K562 (cell line): ENCODE measurements at regions not wholly inside any gene's neighbourhood (a gene's known extent, or its start where the extent isn't known, plus 50 kb on each side); places are given as distances from the start of the nearest gene placed in this dataset.

ENCODE experiments used
- ATAC-seq: fragments of 200-7000 bp; cut with Tn5 transposase; 3 replicates; pipeline ENCODE4 v1.9.1; 2020; ENCODE audit warnings: moderate library complexity
- BruUV-seq: library from RNA; stranded (reverse); fragments of 400-500 nt; replicated peaks from 2 replicates; lab custom pipeline; 2021; lab: Mats Ljungman, UMichigan
- CTCF ChIA-PET: fragments of 300-600 bp; formaldehyde crosslinking; extraction: SDS; loops from one replicate; lab custom pipeline; 2021; ENCODE audit warnings: low intra/inter-chr PET ratio; lab: Yijun Ruan, JAX
- POLR2A ChIA-PET: fragments of 300-600, 350-650 bp; sonication (Branson Sonifier 250); formaldehyde crosslinking; extraction: SDS; loops from one replicate; lab custom pipeline; 2021; ENCODE audit warnings: antibody characterized with exemption, inconsistent platforms; lab: Yijun Ruan, JAX
- DNase-seq, 4 experiments: peaks; one replicate each; pipeline versions ENCODE4 v3.0.0 to v3.0.0-alpha.2; 2011 to 2018; ENCODE audit warnings: low spot score in 3 of 4, mixed read lengths in 3 of 4; ENCODE audit errors: extremely low read depth in 1 of 4
- FAIRE-seq: peaks from 2 replicates; lab custom pipeline; 2011; peaks lifted over from hg19 to GRCh38; lab: Jason Lieb, UNC
- H2AFZ ChIP-seq: 2 replicates; pipeline ENCODE4 v1.6.0; 2011; ENCODE audit warnings: low read depth, low read length, control low read depth, inconsistent platforms
- H3K27ac ChIP-seq: fragments of 200-600 bp; 3 replicates; pipeline ENCODE4 v1.8.0; 2011; ENCODE audit warnings: low read depth, mild to moderate bottlenecking, control low read depth, inconsistent platforms, low read length, moderate library complexity, mixed read lengths; ENCODE audit errors: extremely low read depth
- H3K27me3 ChIP-seq, 2 experiments: fragments of 300-600 bp in 1 of 2; 2 replicates in 1 of 2; 3 replicates in 1 of 2; pipeline versions ENCODE4 v1.6.0 to v1.8.0; 2011; ENCODE audit warnings: inconsistent platforms in 2 of 2, low read length in 2 of 2, mild to moderate bottlenecking in 1 of 2, mixed read lengths in 1 of 2, moderate library complexity in 1 of 2; ENCODE audit not compliant: control insufficient read depth in 2 of 2, insufficient read depth in 2 of 2
- H3K36me3 ChIP-seq: fragments of 300-600 bp; 3 replicates; pipeline ENCODE4 v1.8.0; 2011; ENCODE audit warnings: mild to moderate bottlenecking, low read length, inconsistent platforms; ENCODE audit not compliant: control insufficient read depth, insufficient read depth
- H3K4me1 ChIP-seq, 2 experiments: fragments of 200-600 bp in 1 of 2; replicated peaks in 1 of 2; 2 replicates in 1 of 2; 3 replicates in 1 of 2; pipeline versions ENCODE4 v1.5.1 to v1.8.0; 2011; ENCODE audit warnings: inconsistent platforms in 2 of 2, low read length in 2 of 2, mild to moderate bottlenecking in 1 of 2, mixed read lengths in 1 of 2, moderate library complexity in 1 of 2; ENCODE audit not compliant: control insufficient read depth in 2 of 2, insufficient read depth in 2 of 2
- H3K4me2 ChIP-seq: 2 replicates; pipeline ENCODE4 v1.6.1; 2011; ENCODE audit warnings: low read length, control low read depth, inconsistent platforms, mixed read lengths; ENCODE audit not compliant: insufficient read depth
- H3K4me3 ChIP-seq: fragments of 200-600 bp; sonication (generic), shearing (Covaris generic); 2 replicates; pipeline ENCODE4 v1.5.1; 2016; ENCODE audit warnings: control low read depth, inconsistent platforms
- H3K79me2 ChIP-seq: fragments of 200-600 bp; 3 replicates; pipeline ENCODE4 v1.8.0; 2011; ENCODE audit warnings: low read length, inconsistent platforms; ENCODE audit not compliant: control insufficient read depth, insufficient read depth
- H3K9ac ChIP-seq, 2 experiments: 2 replicates each; pipeline versions ENCODE4 v1.6.0 to v1.6.1; 2011; ENCODE audit warnings: low read depth in 2 of 2, low read length in 2 of 2, control low read depth in 1 of 2, inconsistent platforms in 1 of 2, mild to moderate bottlenecking in 1 of 2, mixed read lengths in 1 of 2; ENCODE audit not compliant: insufficient read depth in 1 of 2
- H3K9me1 ChIP-seq: one replicate; pipeline ENCODE4 v1.6.0; 2011; ENCODE audit warnings: inconsistent platforms, mild to moderate bottlenecking, low read length, moderate library complexity; ENCODE audit not compliant: control insufficient read depth, insufficient read depth
- H3K9me3 ChIP-seq: replicated peaks from 2 replicates; pipeline ENCODE4 v1.5.1; 2011; ENCODE audit warnings: low read depth, low read length, inconsistent platforms; ENCODE audit not compliant: control insufficient read depth, insufficient read depth
- H4K20me1 ChIP-seq: replicated peaks from 2 replicates; pipeline ENCODE4 v1.6.1; 2011; ENCODE audit warnings: low read length, inconsistent platforms, mixed read lengths; ENCODE audit not compliant: control insufficient read depth, insufficient read depth
- DPF2 ChIP-seq: fragments of 450-650 bp; IDR thresholded peaks from 2 replicates; pipeline ENCODE4 v1.6.1; 2016
- SMAD4 ChIP-seq: fragments of 250-450 bp; sonication (Bioruptor Pico); conservative IDR thresholded peaks from 2 replicates; pipeline ENCODE4 v1.8.0; 2021; ENCODE audit warnings: inconsistent platforms, mild to moderate bottlenecking, moderate library complexity
- ZBTB1 ChIP-seq: sonication (generic); formaldehyde crosslinking; IDR thresholded peaks from 2 replicates; pipeline ENCODE4 v1.8.1; 2023; ENCODE audit warnings: missing genetic modification reagents, low read depth, mild to moderate bottlenecking, borderline replicate concordance
- WGBS: fragments of 100-300 bp; shearing (Covaris generic); methylation state at CpG from one replicate; pipeline ENCODE4 v1.1.6; 2016; ENCODE audit warnings: low coverage, mixed read lengths; ENCODE audit not compliant: insufficient coverage; ENCODE audit errors: missing lambda C conversion rate; 5-methylcytosine and 5-hydroxymethylcytosine counted together
- in situ Hi-C: fragments of 300-500 bp; cut with MboI; formaldehyde crosslinking; loops from 4 replicates; pipeline ENCODE4 v1.15.0; 2018; ENCODE audit warnings: inconsistent platforms, mixed read lengths
- intact Hi-C: fragments of 100-400 bp; cut with micrococcal nuclease; formaldehyde crosslinking; loops from 2 replicates; pipeline ENCODE4 v1.14.2; 2022
- TF ChIP-seq, protein P1 (sequence below): sonication (generic); formaldehyde crosslinking; IDR thresholded peaks from 2 replicates; pipeline ENCODE4 v1.8.1; 2023; ENCODE audit warnings: mild to moderate bottlenecking, missing genetic modification reagents
- TF ChIP-seq, protein P2 (sequence below), 2 experiments: fragments of 450-650 bp; IDR thresholded peaks; 2 replicates each; pipeline ENCODE4 v1.6.1; 2016
- TF ChIP-seq, protein P3 (sequence below): sonication (generic); formaldehyde crosslinking; IDR thresholded peaks from 2 replicates; pipeline ENCODE4 v1.9.0; 2022; ENCODE audit warnings: mild to moderate bottlenecking, missing genetic modification reagents

DNA sequence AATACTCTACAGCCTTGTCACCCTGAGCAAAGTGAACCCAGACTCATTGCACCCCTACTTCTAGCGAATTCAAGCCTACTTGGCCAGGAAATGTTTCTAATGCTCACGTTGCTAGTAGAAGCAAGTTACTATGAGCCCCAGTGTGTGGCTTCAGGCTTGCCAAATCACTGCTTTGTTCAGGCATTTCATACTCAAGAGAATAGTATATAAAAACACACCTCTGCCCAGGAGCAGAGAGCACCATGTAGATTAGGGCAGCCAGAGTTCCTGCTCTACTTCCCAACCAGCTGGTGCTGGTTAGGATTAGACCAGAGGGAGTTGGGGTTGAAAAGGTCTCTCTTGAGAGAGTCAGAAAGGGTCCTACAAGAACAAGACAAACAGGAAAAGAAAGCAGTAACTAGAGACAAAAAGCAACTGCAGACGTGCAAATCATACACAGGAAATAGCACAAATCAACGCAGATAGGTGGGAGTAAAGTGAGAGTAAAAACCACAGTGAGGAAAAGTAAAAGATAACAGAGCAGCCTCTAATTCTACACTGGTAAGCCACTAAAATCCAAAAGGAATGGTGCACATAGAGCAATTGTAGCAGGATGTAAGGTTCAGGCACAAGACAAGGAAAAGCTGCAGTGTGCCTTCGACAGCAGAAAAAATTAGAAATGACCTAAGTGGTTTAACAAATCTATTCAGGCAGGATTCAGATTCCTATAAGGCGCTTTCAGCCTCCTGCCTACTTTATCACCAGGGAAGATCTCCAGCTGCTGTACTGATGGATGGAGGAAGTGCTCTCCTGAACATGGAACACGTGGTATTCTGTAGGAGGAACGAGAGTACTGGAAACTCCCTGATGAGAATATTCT is 49.6 kb upstream of the KIF2A start:
- H3K9ac ChIP-seq: no peak overlapping the region
- 0 out of 2 replicates have a peak overlapping the region, but pooled peaks have one; percentile 2 for H3K4me2 ChIP-seq
- H3K27me3 ChIP-seq: no peaks in the 10 kb centered on the region
- no peaks in the 10 kb centered on the region for H3K79me2 ChIP-seq
- POLR2A ChIA-PET: no interaction called here
- intact Hi-C loops (no loop called here), in situ Hi-C loops (no loop called here)
- no TSS peak for BruUV-seq
- no peaks in the 10 kb centered on the region for H3K36me3 ChIP-seq
- CTCF ChIA-PET: no interaction called here
- DNase-seq: peak in 3 of 4 experiments; percentile 13 to 72 (median 52)
- 11% methylated on average over 8 of the region's 8 CpGs for whole genome bisulfite sequencing
- H3K4me3 ChIP-seq: no peak overlapping the region
- FAIRE-seq: no peak
- no peaks in the 10 kb centered on the region for H3K9me1 ChIP-seq
- H3K4me1 ChIP-seq: peaks cover 3 to 27% of the 10 kb centered on the region in 2 experiments; a peak in 2 of 5 replicates
- H3K9me3 ChIP-seq: no peaks in the 10 kb centered on the region
- H2AFZ ChIP-seq: peak overlapping the region; percentile 56
- peak; percentile 48 for ATAC-seq
- no peak overlapping the region for H3K27ac ChIP-seq
- H4K20me1 ChIP-seq: no peaks in the 10 kb centered on the region
- TF ChIP-seq DPF2 (peak; percentile 53), SMAD4 (CRISPR knock-in tag) (0 out of 2 replicates have a peak, but pooled peaks have one; percentile 49), ZBTB1 (no peak)
- TF ChIP-seq, protein P1, sequence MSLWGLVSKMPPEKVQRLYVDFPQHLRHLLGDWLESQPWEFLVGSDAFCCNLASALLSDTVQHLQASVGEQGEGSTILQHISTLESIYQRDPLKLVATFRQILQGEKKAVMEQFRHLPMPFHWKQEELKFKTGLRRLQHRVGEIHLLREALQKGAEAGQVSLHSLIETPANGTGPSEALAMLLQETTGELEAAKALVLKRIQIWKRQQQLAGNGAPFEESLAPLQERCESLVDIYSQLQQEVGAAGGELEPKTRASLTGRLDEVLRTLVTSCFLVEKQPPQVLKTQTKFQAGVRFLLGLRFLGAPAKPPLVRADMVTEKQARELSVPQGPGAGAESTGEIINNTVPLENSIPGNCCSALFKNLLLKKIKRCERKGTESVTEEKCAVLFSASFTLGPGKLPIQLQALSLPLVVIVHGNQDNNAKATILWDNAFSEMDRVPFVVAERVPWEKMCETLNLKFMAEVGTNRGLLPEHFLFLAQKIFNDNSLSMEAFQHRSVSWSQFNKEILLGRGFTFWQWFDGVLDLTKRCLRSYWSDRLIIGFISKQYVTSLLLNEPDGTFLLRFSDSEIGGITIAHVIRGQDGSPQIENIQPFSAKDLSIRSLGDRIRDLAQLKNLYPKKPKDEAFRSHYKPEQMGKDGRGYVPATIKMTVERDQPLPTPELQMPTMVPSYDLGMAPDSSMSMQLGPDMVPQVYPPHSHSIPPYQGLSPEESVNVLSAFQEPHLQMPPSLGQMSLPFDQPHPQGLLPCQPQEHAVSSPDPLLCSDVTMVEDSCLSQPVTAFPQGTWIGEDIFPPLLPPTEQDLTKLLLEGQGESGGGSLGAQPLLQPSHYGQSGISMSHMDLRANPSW (CRISPR knock-in tag): no peak
- TF ChIP-seq, protein P2, sequence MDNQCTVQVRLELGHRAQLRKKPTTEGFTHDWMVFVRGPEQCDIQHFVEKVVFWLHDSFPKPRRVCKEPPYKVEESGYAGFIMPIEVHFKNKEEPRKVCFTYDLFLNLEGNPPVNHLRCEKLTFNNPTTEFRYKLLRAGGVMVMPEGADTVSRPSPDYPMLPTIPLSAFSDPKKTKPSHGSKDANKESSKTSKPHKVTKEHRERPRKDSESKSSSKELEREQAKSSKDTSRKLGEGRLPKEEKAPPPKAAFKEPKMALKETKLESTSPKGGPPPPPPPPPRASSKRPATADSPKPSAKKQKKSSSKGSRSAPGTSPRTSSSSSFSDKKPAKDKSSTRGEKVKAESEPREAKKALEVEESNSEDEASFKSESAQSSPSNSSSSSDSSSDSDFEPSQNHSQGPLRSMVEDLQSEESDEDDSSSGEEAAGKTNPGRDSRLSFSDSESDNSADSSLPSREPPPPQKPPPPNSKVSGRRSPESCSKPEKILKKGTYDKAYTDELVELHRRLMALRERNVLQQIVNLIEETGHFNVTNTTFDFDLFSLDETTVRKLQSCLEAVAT (IDR thresholded peaks at IDR 0.05): peak in 1 of 2 experiments; percentile 92; a peak in 2 of 4 replicates
- TF ChIP-seq, protein P3, sequence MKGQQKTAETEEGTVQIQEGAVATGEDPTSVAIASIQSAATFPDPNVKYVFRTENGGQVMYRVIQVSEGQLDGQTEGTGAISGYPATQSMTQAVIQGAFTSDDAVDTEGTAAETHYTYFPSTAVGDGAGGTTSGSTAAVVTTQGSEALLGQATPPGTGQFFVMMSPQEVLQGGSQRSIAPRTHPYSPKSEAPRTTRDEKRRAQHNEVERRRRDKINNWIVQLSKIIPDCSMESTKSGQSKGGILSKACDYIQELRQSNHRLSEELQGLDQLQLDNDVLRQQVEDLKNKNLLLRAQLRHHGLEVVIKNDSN: peak; percentile 51; the same call in 1 of the 2 replicates
